GM12872 (cell line): ENCODE measurements at regions not wholly inside any gene's neighbourhood (a gene's known extent, or its start where the extent isn't known, plus 50 kb on each side); places are given as distances from the start of the nearest gene placed in this dataset.
A peak's percentile ranks its signal among the peaks of the same experiment; 100 is the strongest.

ENCODE experiments used
- CTCF ChIP-seq: IDR thresholded peaks from 3 replicates; pipeline ENCODE4 v1.5.1; 2011; ENCODE audit warnings: low read depth, mild to moderate bottlenecking, low read length, moderate library complexity; ENCODE audit not compliant: insufficient read depth

- TF ChIP-seq CTCF = no peak
Measured at GRCh38 chr20:20887593-20888265, 175.3 kb upstream of the RALGAPA2 start.

GRCh38 chr20:20881808-20882207 is 169.4 kb upstream of the RALGAPA2 start:
- no peak for TF ChIP-seq CTCF

GRCh38 chr20:20877079-20877478 is 164.6 kb upstream of the RALGAPA2 start:
- no peak for TF ChIP-seq CTCF

- no peak for TF ChIP-seq CTCF
Measured at GRCh38 chr20:20875716-20876115, 163.3 kb upstream of the RALGAPA2 start.

GRCh38 chr20:20872428-20872827 is 160.0 kb upstream of the RALGAPA2 start:
- TF ChIP-seq CTCF = no peak

GRCh38 chr20:20869161-20869775 is 156.8 kb upstream of the RALGAPA2 start:
- no peak for TF ChIP-seq CTCF

GRCh38 chr20:20864351-20865096 is 152.1 kb upstream of the RALGAPA2 start:
- TF ChIP-seq CTCF = 0 out of 3 replicates have a peak, but pooled peaks have one; percentile 6
